Endothelial cell of umbilical vein (primary cell): ENCODE measurements at regions not wholly inside any gene's neighbourhood (a gene's known extent, or its start where the extent isn't known, plus 50 kb on each side); places are given as distances from the start of the nearest gene placed in this dataset.
A peak's percentile ranks its signal among the peaks of the same experiment; 100 is the strongest.

Source experiments
- BruUV-seq: library from RNA; stranded (reverse); fragments of 400-500 nt; replicated peaks from 2 replicates; lab custom pipeline; 2021; lab: Mats Ljungman, UMichigan
- CTCF ChIA-PET: fragments of 300-600, 350-600 bp; sonication (Branson Sonifier 250); formaldehyde crosslinking; loops from one replicate; lab custom pipeline; 2021; ENCODE audit warnings: antibody characterized with exemption, inconsistent platforms; lab: Charles Lee
- POLR2A ChIA-PET: fragments of 300-600, 350-600 bp; sonication (Branson Sonifier 250); formaldehyde crosslinking; loops from one replicate; lab custom pipeline; 2021; ENCODE audit warnings: antibody characterized with exemption, inconsistent platforms; lab: Charles Lee
- DNase-seq: peaks from one replicate; pipeline ENCODE4 v3.0.0-alpha.2; 2011; ENCODE audit warnings: low read depth, low spot score
- FAIRE-seq: peaks from 2 replicates; lab custom pipeline; 2011; peaks lifted over from hg19 to GRCh38; lab: Jason Lieb, UNC
- H2AFZ ChIP-seq: 2 replicates; pipeline ENCODE4 v1.6.0; 2012; ENCODE audit warnings: low read depth, low read length, control low read depth, inconsistent platforms
- H3K27ac ChIP-seq: 2 replicates; pipeline ENCODE4 v1.5.1; 2011; ENCODE audit warnings: low read depth, mild to moderate bottlenecking, control low read depth, low read length, moderate library complexity; ENCODE audit not compliant: insufficient read depth
- H3K27me3 ChIP-seq, 2 experiments: 2 replicates each; pipeline versions ENCODE4 v1.6.0 to v1.6.1; 2011; ENCODE audit warnings: low read length in 2 of 2, mixed read lengths in 1 of 2; ENCODE audit not compliant: control insufficient read depth in 2 of 2, insufficient read depth in 2 of 2
- H3K36me3 ChIP-seq, 2 experiments: 2 replicates in 1 of 2; 3 replicates in 1 of 2; pipeline ENCODE4 v1.5.1; 2011; ENCODE audit warnings: low read length in 2 of 2, mild to moderate bottlenecking in 1 of 2, moderate library complexity in 1 of 2; ENCODE audit not compliant: control insufficient read depth in 2 of 2, insufficient read depth in 2 of 2; ENCODE audit errors: extremely low read depth in 1 of 2
- H3K4me1 ChIP-seq: 3 replicates; pipeline ENCODE4 v1.5.1; 2011; ENCODE audit warnings: mild to moderate bottlenecking, low read length; ENCODE audit not compliant: control insufficient read depth, insufficient read depth; ENCODE audit errors: extremely low read depth
- H3K4me2 ChIP-seq: 2 replicates; pipeline ENCODE4 v1.6.1; 2011; ENCODE audit warnings: low read length, control low read depth, mixed read lengths; ENCODE audit not compliant: insufficient read depth
- H3K4me3 ChIP-seq, 3 experiments: fragments of 200-600 bp in 1 of 3; sonication (generic), shearing (Covaris generic) in 1 of 3; replicated peaks in 1 of 3; 2 replicates each; pipeline ENCODE4 v1.5.1; 2011 to 2016; ENCODE audit warnings: control low read depth in 3 of 3, low read length in 3 of 3, mild to moderate bottlenecking in 2 of 3, inconsistent platforms in 1 of 3, low read depth in 1 of 3, moderate library complexity in 1 of 3; ENCODE audit not compliant: insufficient read depth in 1 of 3
- H3K79me2 ChIP-seq: 2 replicates; pipeline ENCODE4 v1.6.0; 2012; ENCODE audit warnings: low read length, inconsistent platforms; ENCODE audit not compliant: control insufficient read depth, insufficient read depth
- H3K9ac ChIP-seq: replicated peaks from 2 replicates; pipeline ENCODE3; 2011; ENCODE audit warnings: low read length, control low read depth; ENCODE audit not compliant: insufficient read depth; ENCODE audit errors: extremely low read depth
- H3K9me1 ChIP-seq: replicated peaks from 3 replicates; pipeline ENCODE4 v1.6.0; 2011; ENCODE audit warnings: mild to moderate bottlenecking, low read length; ENCODE audit not compliant: control insufficient read depth, insufficient read depth; ENCODE audit errors: extremely low read depth
- H3K9me3 ChIP-seq: replicated peaks from 2 replicates; pipeline ENCODE4 v1.5.1; 2012; ENCODE audit warnings: low read length, inconsistent platforms; ENCODE audit not compliant: control insufficient read depth, insufficient read depth
- H4K20me1 ChIP-seq: replicated peaks from 2 replicates; pipeline ENCODE3; 2011; ENCODE audit warnings: mild to moderate bottlenecking, low read length; ENCODE audit not compliant: control insufficient read depth, insufficient read depth; ENCODE audit errors: extremely low read depth
- CTCF ChIP-seq, 2 donors: IDR thresholded peaks; 1 replicate in 1 of 2; 2 replicates in 1 of 2; pipeline ENCODE4 v1.5.1; 2011; ENCODE audit warnings: low read length in 2 of 2, mild to moderate bottlenecking in 2 of 2, moderate library complexity in 2 of 2, control low read depth in 1 of 2, inconsistent platforms in 1 of 2, low read depth in 1 of 2; ENCODE audit not compliant: insufficient read depth in 1 of 2; ENCODE audit errors: extremely low read depth in 1 of 2
- EZH2 ChIP-seq: IDR thresholded peaks from 2 replicates; pipeline ENCODE4 v1.6.1; 2012; ENCODE audit warnings: borderline replicate concordance, low read depth, mild to moderate bottlenecking, moderate library complexity, low read length, inconsistent platforms; ENCODE audit not compliant: severe bottlenecking
- FOS ChIP-seq: IDR thresholded peaks from 2 replicates; pipeline ENCODE4 v1.6.1; 2011; ENCODE audit warnings: mild to moderate bottlenecking, low read length, moderate library complexity, borderline replicate concordance; ENCODE audit not compliant: insufficient read depth
- GATA2 ChIP-seq: IDR thresholded peaks from 2 replicates; pipeline ENCODE4 v1.7.0; 2011; ENCODE audit warnings: low read depth, mild to moderate bottlenecking, moderate library complexity, mixed read lengths, low read length; ENCODE audit not compliant: insufficient read length, insufficient read depth
- MAX ChIP-seq: IDR thresholded peaks from 2 replicates; pipeline ENCODE4 v1.6.1; 2011; ENCODE audit not compliant: insufficient read depth, insufficient read length
- MYC ChIP-seq: IDR thresholded peaks from one replicate; pipeline ENCODE4 v1.6.1; 2011; ENCODE audit warnings: mild to moderate bottlenecking, low read depth, low read length
- POLR2A ChIP-seq: IDR thresholded peaks from 2 replicates; pipeline ENCODE4 v1.6.1; 2012; ENCODE audit warnings: low read depth, mild to moderate bottlenecking, control low read depth, low read length
- POLR2AphosphoS5 ChIP-seq: IDR thresholded peaks from 2 replicates; pipeline ENCODE4 v1.6.1; 2012; ENCODE audit warnings: low read depth, mild to moderate bottlenecking, control low read depth, low read length, moderate library complexity; ENCODE audit not compliant: insufficient read depth
- dilution Hi-C: fragments of 300-500 bp; cut with MboI; formaldehyde crosslinking; loops from one replicate; pipeline ENCODE4 v1.15.0; 2019; ENCODE audit warnings: low sequenced_read_pairs; ENCODE audit not compliant: extremely low pct_ligation_motif_present
- intact Hi-C: fragments of 100-400 bp; cut with micrococcal nuclease; formaldehyde crosslinking; loops from one replicate; pipeline ENCODE4 v1.10.0; 2022

GRCh38 chrX:104330966-104331365 is 76.2 kb upstream of the ESX1 start:
- BruUV-seq = no TSS peak
- intact Hi-C loops (no loop called here), dilution Hi-C loops (no loop called here)
- Histone ChIP-seq H4K20me1 (no peaks in the 10 kb centered on the region), H3K79me2 (no peaks in the 10 kb centered on the region), H2AFZ (no peak overlapping the region), H3K27ac (peak overlapping the region; percentile 41), H3K4me3 (no peak overlapping the region), H3K9ac (no peak overlapping the region), H3K4me2 (peak overlapping the region; percentile 8), H3K9me3 (no peaks in the 10 kb centered on the region), H3K9me1 (no peaks in the 10 kb centered on the region), H3K27me3 (no peaks in the 10 kb centered on the region), H3K4me1 (peaks cover 18% of the 10 kb centered on the region), H3K36me3 (no peaks in the 10 kb centered on the region)
- ChIA-PET POLR2A (no interaction called here), CTCF (no interaction called here)
- TF ChIP-seq MAX (no peak), POLR2A (no peak), GATA2 (peak; percentile 40), POLR2AphosphoS5 (no peak), CTCF (IDR thresholded peaks at IDR 0.05; ENCODE audit: extremely low read depth in 1 of 2, insufficient read depth in 1 of 2, low read depth in 1 of 2, low read length in 2 of 2) (no peak), EZH2 (no peak), MYC (no peak), FOS (peak; percentile 44)
- peak; percentile 91 for FAIRE-seq
- peak; percentile 6 for DNase-seq
